Gastrocnemius medialis (tissue), 4 donors: ENCODE measurements at regions not wholly inside any gene's neighbourhood (a gene's known extent, or its start where the extent isn't known, plus 50 kb on each side); places are given as distances from the start of the nearest gene placed in this dataset.

Experiments used
- POLR2A ChIP-seq, 2 donors: fragments of 450-650 bp; IDR thresholded peaks; one replicate each; pipeline ENCODE4 v1.6.1; 2017; ENCODE audit warnings: antibody characterized with exemption in 2 of 2, mild to moderate bottlenecking in 2 of 2, moderate library complexity in 2 of 2
- TF ChIP-seq, protein P1 (sequence below), 5 experiments: fragments of 450-650 bp in 3 of 5; fragments of 200-600 bp in 2 of 5; sonication (generic) in 2 of 5; IDR thresholded peaks in 4 of 5; conservative IDR thresholded peaks in 1 of 5; 1 replicate in 4 of 5; 2 replicates in 1 of 5; pipeline ENCODE4 v1.5.1; 2016 to 2019; ENCODE audit warnings: antibody characterized with exemption in 5 of 5, mild to moderate bottlenecking in 3 of 5, moderate library complexity in 3 of 5

DNA sequence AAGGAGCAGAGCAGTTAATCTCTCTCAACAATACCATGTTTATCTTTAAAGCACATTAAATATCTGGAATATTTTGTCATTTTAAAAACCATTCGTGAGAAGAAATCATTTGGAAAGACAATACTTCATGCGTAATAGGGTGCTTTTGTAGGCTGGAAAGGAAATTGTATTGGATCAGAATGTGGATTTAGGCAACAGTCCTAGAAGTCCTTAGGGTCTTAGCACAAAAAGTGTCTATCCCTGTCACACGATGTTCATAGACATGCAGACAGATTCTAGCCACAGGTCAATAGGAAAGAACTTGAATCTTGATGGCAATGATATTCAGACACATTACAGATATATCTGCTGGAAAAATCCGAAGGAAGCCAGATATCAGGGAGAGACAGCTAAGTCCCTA is 156.0 kb downstream of the KCTD12 start:
- TF ChIP-seq, protein P1, sequence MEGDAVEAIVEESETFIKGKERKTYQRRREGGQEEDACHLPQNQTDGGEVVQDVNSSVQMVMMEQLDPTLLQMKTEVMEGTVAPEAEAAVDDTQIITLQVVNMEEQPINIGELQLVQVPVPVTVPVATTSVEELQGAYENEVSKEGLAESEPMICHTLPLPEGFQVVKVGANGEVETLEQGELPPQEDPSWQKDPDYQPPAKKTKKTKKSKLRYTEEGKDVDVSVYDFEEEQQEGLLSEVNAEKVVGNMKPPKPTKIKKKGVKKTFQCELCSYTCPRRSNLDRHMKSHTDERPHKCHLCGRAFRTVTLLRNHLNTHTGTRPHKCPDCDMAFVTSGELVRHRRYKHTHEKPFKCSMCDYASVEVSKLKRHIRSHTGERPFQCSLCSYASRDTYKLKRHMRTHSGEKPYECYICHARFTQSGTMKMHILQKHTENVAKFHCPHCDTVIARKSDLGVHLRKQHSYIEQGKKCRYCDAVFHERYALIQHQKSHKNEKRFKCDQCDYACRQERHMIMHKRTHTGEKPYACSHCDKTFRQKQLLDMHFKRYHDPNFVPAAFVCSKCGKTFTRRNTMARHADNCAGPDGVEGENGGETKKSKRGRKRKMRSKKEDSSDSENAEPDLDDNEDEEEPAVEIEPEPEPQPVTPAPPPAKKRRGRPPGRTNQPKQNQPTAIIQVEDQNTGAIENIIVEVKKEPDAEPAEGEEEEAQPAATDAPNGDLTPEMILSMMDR (IDR thresholded peaks at IDR 0.05 in 4 of 5, conservative IDR thresholded peaks at IDR 0.05 in 1 of 5) = no peak
- no peak for TF ChIP-seq POLR2A (IDR thresholded peaks at IDR 0.05)
